Ishikawa (cell line): ENCODE measurements at regions not wholly inside any gene's neighbourhood (a gene's known extent, or its start where the extent isn't known, plus 50 kb on each side); places are given as distances from the start of the nearest gene placed in this dataset.

Experiments
- CREB1 ChIP-seq: IDR thresholded peaks from 2 replicates; pipeline ENCODE4 v1.6.1; 2012; ENCODE audit warnings: low read depth
- NFIC ChIP-seq: IDR thresholded peaks from 2 replicates; pipeline ENCODE4 v1.6.1; 2012
- REST ChIP-seq: IDR thresholded peaks from 2 replicates; pipeline ENCODE4 v1.6.1; 2012; ENCODE audit warnings: low read depth, mild to moderate bottlenecking
- TAF1 ChIP-seq: IDR thresholded peaks from 2 replicates; pipeline ENCODE4 v1.6.1; 2012; ENCODE audit warnings: low read depth, mild to moderate bottlenecking
- YY1 ChIP-seq: IDR thresholded peaks from 2 replicates; pipeline ENCODE4 v1.6.1; 2012; ENCODE audit warnings: low read depth

- TF ChIP-seq NFIC (no peak), TAF1 (no peak), REST (no peak), YY1 (no peak), CREB1 (no peak)
Observed at GRCh38 chr4:123956204-123956603, 559.6 kb downstream of the SPRY1 start.
